Keratinocyte (primary cell): ENCODE measurements at regions not wholly inside any gene's neighbourhood (a gene's known extent, or its start where the extent isn't known, plus 50 kb on each side); places are given as distances from the start of the nearest gene placed in this dataset.

Experiments
- DNase-seq: peaks from one replicate; pipeline ENCODE4 v3.0.0-alpha.2; 2011; ENCODE audit warnings: low read depth, missing footprints, low spot score
- FAIRE-seq: peaks from 2 replicates; lab custom pipeline; 2011; peaks lifted over from hg19 to GRCh38; lab: Jason Lieb, UNC
- H2AFZ ChIP-seq: 2 replicates; pipeline ENCODE4 v1.6.0; 2012; ENCODE audit warnings: low read length, control low read depth, inconsistent platforms; ENCODE audit not compliant: control insufficient read depth
- H3K27ac ChIP-seq: 2 replicates; pipeline ENCODE4 v1.5.1; 2011; ENCODE audit warnings: low read length; ENCODE audit not compliant: control insufficient read depth, insufficient read depth
- H3K27me3 ChIP-seq: 3 replicates; pipeline ENCODE4 v1.6.0; 2011; ENCODE audit warnings: low read length; ENCODE audit not compliant: control insufficient read depth, insufficient read depth; ENCODE audit errors: extremely low read depth
- H3K36me3 ChIP-seq, 2 experiments: 2 replicates in 1 of 2; 3 replicates in 1 of 2; pipeline ENCODE4 v1.5.1; 2011; ENCODE audit warnings: low read length in 2 of 2, mild to moderate bottlenecking in 1 of 2; ENCODE audit not compliant: control insufficient read depth in 2 of 2, insufficient read depth in 2 of 2; ENCODE audit errors: extremely low read depth in 1 of 2
- H3K4me1 ChIP-seq: 3 replicates; pipeline ENCODE4 v1.5.1; 2011; ENCODE audit warnings: low read length; ENCODE audit not compliant: control insufficient read depth, insufficient read depth; ENCODE audit errors: extremely low read depth
- H3K4me2 ChIP-seq: 3 replicates; pipeline ENCODE4 v1.6.0; 2011; ENCODE audit warnings: low read depth, low read length; ENCODE audit not compliant: control insufficient read depth, insufficient read depth; ENCODE audit errors: extremely low read depth
- H3K4me3 ChIP-seq, 3 experiments: fragments of 200-600 bp in 1 of 3; sonication (generic) in 1 of 3; 2 replicates in 2 of 3; 3 replicates in 1 of 3; pipeline ENCODE4 v1.5.1; 2011 to 2016; ENCODE audit warnings: low read length in 3 of 3, mild to moderate bottlenecking in 3 of 3, control low read depth in 2 of 3, inconsistent platforms in 1 of 3, low read depth in 1 of 3, mixed read lengths in 1 of 3, mixed run types in 1 of 3, moderate library complexity in 1 of 3; ENCODE audit not compliant: control insufficient read depth in 2 of 3, insufficient read depth in 2 of 3; ENCODE audit errors: extremely low read depth in 1 of 3
- H3K79me2 ChIP-seq: 2 replicates; pipeline ENCODE4 v1.6.0; 2012; ENCODE audit warnings: low read length; ENCODE audit not compliant: control insufficient read depth, insufficient read depth
- H3K9ac ChIP-seq: 3 replicates; pipeline ENCODE4 v1.6.0; 2011; ENCODE audit warnings: low read length; ENCODE audit not compliant: control insufficient read depth, insufficient read depth; ENCODE audit errors: extremely low read depth
- H3K9me1 ChIP-seq: 3 replicates; pipeline ENCODE4 v1.6.0; 2011; ENCODE audit warnings: low read length; ENCODE audit not compliant: control insufficient read depth, insufficient read depth; ENCODE audit errors: extremely low read depth
- H3K9me3 ChIP-seq: 2 replicates; pipeline ENCODE4 v1.5.1; 2012; ENCODE audit warnings: low read depth, low read length; ENCODE audit not compliant: control insufficient read depth
- H4K20me1 ChIP-seq: 3 replicates; pipeline ENCODE4 v1.6.0; 2011; ENCODE audit warnings: low read length; ENCODE audit not compliant: control insufficient read depth, insufficient read depth; ENCODE audit errors: extremely low read depth
- CTCF ChIP-seq, 3 experiments: IDR thresholded peaks in 1 of 3; conservative IDR thresholded peaks in 1 of 3; optimal IDR thresholded peaks in 1 of 3; 2 replicates in 2 of 3; 3 replicates in 1 of 3; pipeline versions ENCODE3 to v1.5.1; 2011; ENCODE audit warnings: low read length in 3 of 3, mild to moderate bottlenecking in 3 of 3, moderate library complexity in 2 of 3, control low read depth in 1 of 3, inconsistent platforms in 1 of 3; ENCODE audit not compliant: insufficient read depth in 2 of 3; ENCODE audit errors: extremely low read depth in 1 of 3
- EZH2 ChIP-seq: IDR thresholded peaks from one replicate; pipeline ENCODE4 v1.6.1; 2012; ENCODE audit warnings: inconsistent platforms, mild to moderate bottlenecking, low read length, moderate library complexity
- dilution Hi-C: fragments of 300-500 bp; cut with MboI; formaldehyde crosslinking; loops from one replicate; pipeline ENCODE4 v1.7.0; 2020; ENCODE audit warnings: low sequenced_read_pairs; ENCODE audit not compliant: extremely low pct_ligation_motif_present

DNA sequence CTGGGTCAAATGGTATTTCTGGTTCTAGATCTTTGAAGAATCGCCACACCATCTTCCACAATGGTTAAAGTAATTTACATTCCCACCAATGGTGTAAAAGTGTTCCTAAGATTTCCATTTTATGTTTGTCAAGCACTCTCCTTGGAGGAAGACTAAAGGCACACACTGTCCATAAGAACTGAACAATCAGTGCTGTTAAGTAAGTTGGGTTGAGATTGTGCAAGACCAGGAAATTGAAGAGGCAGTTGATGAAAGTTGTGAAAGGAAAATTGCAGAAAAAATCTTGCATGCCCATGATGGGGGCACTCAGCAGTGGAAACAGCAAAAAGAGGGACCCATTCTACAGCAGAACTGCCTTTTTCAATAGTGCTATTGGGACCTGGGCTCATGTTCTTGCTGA is 323.6 kb downstream of the DLEU7 start:
- Histone ChIP-seq H3K9me3 (no peaks in the 10 kb centered on the region), H3K4me1 (no peaks in the 10 kb centered on the region), H3K4me3 (no peak overlapping the region), H4K20me1 (no peaks in the 10 kb centered on the region), H3K9ac (no peak overlapping the region), H3K4me2 (no peak overlapping the region), H3K27me3 (no peaks in the 10 kb centered on the region), H3K27ac (no peak overlapping the region), H3K79me2 (no peaks in the 10 kb centered on the region), H3K9me1 (no peaks in the 10 kb centered on the region), H2AFZ (no peak overlapping the region), H3K36me3 (no peaks in the 10 kb centered on the region)
- dilution Hi-C loops = no loop called here
- TF ChIP-seq CTCF (optimal IDR thresholded peaks at IDR 0.05 in 1 of 3, IDR thresholded peaks at IDR 0.05 in 1 of 3, conservative IDR thresholded peaks at IDR 0.05 in 1 of 3; ENCODE audit: extremely low read depth in 1 of 3, insufficient read depth in 2 of 3, low read length in 3 of 3) = no peak
- no peak for TF ChIP-seq EZH2
- FAIRE-seq (no peak), DNase-seq (no peak)

DNA sequence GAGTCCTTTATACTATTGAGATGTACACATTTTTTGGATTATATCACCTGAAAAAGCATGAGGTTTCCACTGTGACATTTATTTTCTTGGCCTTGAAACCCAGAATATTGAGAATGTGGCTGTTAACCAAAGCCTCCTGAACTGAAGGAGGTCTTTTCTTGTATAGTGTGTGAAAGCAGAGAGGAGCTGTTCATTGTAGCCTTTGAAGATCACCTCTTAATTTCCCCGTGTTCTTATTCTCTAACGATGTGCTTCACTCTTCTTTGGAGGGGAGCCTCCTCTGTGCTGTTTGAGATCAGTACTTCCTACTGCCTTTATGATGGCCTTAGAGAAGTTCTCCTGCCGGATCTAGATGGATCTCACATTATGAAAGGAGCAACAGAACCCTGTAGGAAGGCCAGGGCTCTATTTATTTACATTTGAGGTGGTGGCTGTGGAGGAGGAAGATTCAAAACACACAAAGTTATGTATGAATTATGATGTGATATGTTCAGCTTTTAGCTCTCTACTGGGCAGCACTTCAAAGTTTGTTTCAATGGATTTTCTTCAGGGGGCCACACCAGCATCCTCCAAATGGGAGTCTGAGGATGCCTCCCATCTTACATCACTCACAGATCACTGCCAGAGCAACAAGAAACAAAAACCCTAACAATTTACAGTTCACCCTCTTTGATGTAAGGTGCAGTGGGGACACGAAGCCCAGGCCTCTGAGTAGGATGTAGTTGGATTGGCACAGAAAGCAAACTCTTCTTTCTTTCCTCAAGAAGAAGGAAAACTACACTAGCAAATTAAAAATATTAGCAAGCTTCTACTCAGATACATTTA is 322.3 kb downstream of the DLEU7 start:
- Histone ChIP-seq H3K79me2 (no peaks in the 10 kb centered on the region), H4K20me1 (no peaks in the 10 kb centered on the region), H3K4me3 (no peak overlapping the region), H3K4me2 (no peak overlapping the region), H3K9me1 (no peaks in the 10 kb centered on the region), H3K9ac (no peak overlapping the region), H2AFZ (no peak overlapping the region), H3K36me3 (no peaks in the 10 kb centered on the region), H3K27ac (no peak overlapping the region), H3K4me1 (no peaks in the 10 kb centered on the region), H3K9me3 (no peaks in the 10 kb centered on the region), H3K27me3 (no peaks in the 10 kb centered on the region)
- FAIRE-seq = no peak
- dilution Hi-C loops = no loop called here
- no peak for TF ChIP-seq CTCF (optimal IDR thresholded peaks at IDR 0.05 in 1 of 3, IDR thresholded peaks at IDR 0.05 in 1 of 3, conservative IDR thresholded peaks at IDR 0.05 in 1 of 3; ENCODE audit: extremely low read depth in 1 of 3, insufficient read depth in 2 of 3, low read length in 3 of 3)
- no peak for TF ChIP-seq EZH2
- DNase-seq = no peak
